RWPE2 (cell line): ENCODE measurements at regions not wholly inside any gene's neighbourhood (a gene's known extent, or its start where the extent isn't known, plus 50 kb on each side); places are given as distances from the start of the nearest gene placed in this dataset.

Experiments
- ATAC-seq: fragments of 200-7000 bp; cut with Tn5 transposase; 3 replicates; pipeline ENCODE4 v1.9.1; 2021; ENCODE audit warnings: low read depth
- DNase-seq: peaks from one replicate; pipeline ENCODE4 v3.0.0-alpha.2; 2020; ENCODE audit warnings: low spot score
- H3K27ac ChIP-seq: fragments of 450-650 bp; 2 replicates; pipeline ENCODE4 v1.5.1; 2017; ENCODE audit warnings: mild to moderate bottlenecking; ENCODE audit not compliant: poor library complexity, severe bottlenecking
- H3K27me3 ChIP-seq: fragments of 250-450 bp; sonication (Bioruptor Pico); 2 replicates; pipeline ENCODE4 v1.5.1; 2021; ENCODE audit warnings: mild to moderate bottlenecking, moderate library complexity; ENCODE audit not compliant: insufficient read depth, poor library complexity, severe bottlenecking
- H3K36me3 ChIP-seq: fragments of 250-450 bp; sonication (Bioruptor Pico); 2 replicates; pipeline ENCODE4 v1.5.1; 2020; ENCODE audit warnings: low read depth, mild to moderate bottlenecking, moderate library complexity
- H3K4me1 ChIP-seq: fragments of 250-450 bp; sonication (Bioruptor Pico); 2 replicates; pipeline ENCODE4 v1.5.1; 2021; ENCODE audit warnings: mild to moderate bottlenecking, moderate library complexity; ENCODE audit not compliant: insufficient read depth, poor library complexity, severe bottlenecking
- H3K4me3 ChIP-seq: fragments of 250-450 bp; sonication (Bioruptor Pico); 2 replicates; pipeline ENCODE4 v1.5.1; 2021; ENCODE audit warnings: mild to moderate bottlenecking, moderate library complexity; ENCODE audit not compliant: severe bottlenecking
- H3K9me3 ChIP-seq: fragments of 250-450 bp; sonication (Bioruptor Pico); 2 replicates; pipeline ENCODE4 v1.5.1; 2021; ENCODE audit warnings: mild to moderate bottlenecking, moderate library complexity; ENCODE audit not compliant: severe bottlenecking
- TF ChIP-seq, protein P1 (sequence below): fragments of 450-650 bp; IDR thresholded peaks from one replicate; pipeline ENCODE4 v1.5.1; 2017; ENCODE audit warnings: mild to moderate bottlenecking, moderate library complexity; ENCODE audit not compliant: poor library complexity, severe bottlenecking

DNA sequence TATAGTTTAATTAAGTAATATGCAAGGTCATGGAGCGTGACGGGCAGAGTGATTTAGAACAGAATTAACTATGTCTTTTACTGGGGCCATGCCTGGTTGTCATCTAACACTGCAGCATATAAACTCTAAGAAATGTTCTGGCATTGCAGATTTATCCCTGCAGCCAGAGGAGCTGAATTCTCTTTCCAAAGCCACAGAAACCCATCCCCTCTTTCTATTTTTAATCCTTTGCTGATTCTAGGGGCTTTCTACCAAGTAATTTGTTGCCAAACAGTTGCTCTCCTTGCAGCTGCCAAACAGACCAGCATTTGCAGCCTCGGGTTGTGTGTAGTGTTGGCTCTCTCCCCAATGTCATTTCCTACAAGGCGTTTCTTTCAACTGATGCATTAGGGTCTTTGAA lies 243.2 kb upstream of the MON1B start:
- Histone ChIP-seq H3K4me3 (no peak overlapping the region), H3K36me3 (no peaks in the 10 kb centered on the region), H3K27me3 (no peaks in the 10 kb centered on the region), H3K9me3 (no peaks in the 10 kb centered on the region), H3K27ac (no peak overlapping the region), H3K4me1 (peaks cover 9% of the 10 kb centered on the region)
- ATAC-seq (no peak), DNase-seq (no peak)
- TF ChIP-seq, protein P1, sequence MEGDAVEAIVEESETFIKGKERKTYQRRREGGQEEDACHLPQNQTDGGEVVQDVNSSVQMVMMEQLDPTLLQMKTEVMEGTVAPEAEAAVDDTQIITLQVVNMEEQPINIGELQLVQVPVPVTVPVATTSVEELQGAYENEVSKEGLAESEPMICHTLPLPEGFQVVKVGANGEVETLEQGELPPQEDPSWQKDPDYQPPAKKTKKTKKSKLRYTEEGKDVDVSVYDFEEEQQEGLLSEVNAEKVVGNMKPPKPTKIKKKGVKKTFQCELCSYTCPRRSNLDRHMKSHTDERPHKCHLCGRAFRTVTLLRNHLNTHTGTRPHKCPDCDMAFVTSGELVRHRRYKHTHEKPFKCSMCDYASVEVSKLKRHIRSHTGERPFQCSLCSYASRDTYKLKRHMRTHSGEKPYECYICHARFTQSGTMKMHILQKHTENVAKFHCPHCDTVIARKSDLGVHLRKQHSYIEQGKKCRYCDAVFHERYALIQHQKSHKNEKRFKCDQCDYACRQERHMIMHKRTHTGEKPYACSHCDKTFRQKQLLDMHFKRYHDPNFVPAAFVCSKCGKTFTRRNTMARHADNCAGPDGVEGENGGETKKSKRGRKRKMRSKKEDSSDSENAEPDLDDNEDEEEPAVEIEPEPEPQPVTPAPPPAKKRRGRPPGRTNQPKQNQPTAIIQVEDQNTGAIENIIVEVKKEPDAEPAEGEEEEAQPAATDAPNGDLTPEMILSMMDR, result no peak

DNA sequence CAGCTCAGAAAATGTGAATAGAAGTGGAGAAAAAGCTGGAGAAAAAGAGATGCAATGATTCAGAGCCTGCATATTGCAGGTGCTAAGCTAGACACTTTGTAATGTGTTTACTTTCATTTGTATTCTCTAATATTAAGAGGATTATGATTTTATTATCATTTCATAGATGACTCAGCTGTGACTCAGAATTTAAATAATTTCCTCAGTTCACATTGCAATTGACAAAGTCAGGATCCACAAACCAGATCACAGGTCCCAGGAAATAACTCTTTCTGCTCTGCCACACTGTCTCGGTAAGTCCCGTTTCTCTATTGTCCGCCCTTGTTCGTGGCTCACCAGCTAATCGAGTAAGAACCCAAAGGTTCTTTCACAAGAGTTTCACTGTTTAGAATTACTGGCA lies 235.4 kb upstream of the MON1B start:
- Histone ChIP-seq H3K4me1 (peaks cover 8% of the 10 kb centered on the region), H3K4me3 (no peak overlapping the region), H3K27ac (peak overlapping the region; percentile 16), H3K9me3 (no peaks in the 10 kb centered on the region), H3K36me3 (no peaks in the 10 kb centered on the region), H3K27me3 (no peaks in the 10 kb centered on the region)
- DNase-seq (no peak), ATAC-seq (peak; percentile 92)
- TF ChIP-seq, protein P1, result no peak

DNA sequence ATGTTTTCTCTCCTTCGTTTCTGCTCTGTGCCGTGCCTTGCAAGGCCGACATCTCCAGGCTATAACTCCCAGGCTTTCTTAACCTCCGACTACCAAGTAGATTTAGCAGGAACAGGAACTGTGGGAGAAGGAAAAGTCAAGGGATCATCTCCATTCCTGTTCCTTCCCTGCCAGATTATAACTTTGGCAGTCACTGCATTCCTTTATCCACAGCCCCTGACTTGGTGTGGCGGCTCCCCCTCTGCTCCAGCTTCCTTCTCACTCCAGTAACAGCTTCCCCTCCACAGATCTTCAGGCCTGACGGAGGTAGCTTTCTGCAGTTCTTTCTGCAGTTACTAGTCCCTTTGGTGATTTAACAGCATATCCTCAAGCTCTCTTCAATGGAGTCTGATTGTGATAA lies 234.6 kb upstream of the MON1B start:
- ATAC-seq, result no peak
- no peaks in the 10 kb centered on the region for H3K9me3 ChIP-seq
- TF ChIP-seq, protein P1, result no peak

DNA sequence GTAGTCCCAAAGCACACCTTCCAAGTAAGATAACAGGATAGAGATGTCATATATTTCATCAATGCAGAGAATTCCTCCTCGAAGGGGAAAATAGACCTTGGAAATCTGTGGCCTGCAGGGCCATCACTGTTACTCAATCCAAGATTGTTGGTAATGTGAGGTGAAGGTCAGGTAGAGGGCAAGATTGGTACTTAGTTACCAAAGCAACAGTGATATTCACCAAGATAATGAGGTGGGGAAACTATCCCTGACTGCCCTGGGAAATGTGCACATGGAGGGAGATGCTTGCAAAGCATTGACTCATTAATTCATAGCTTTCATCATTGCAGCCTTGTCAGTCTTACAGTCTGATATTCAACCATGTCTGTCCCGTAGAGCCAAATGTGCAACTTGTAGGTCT lies 234.1 kb upstream of the MON1B start:
- H3K4me1 ChIP-seq, result peaks cover 8% of the 10 kb centered on the region
- ATAC-seq (no peak), DNase-seq (no peak)
- H3K27me3 ChIP-seq, result no peaks in the 10 kb centered on the region
- no peaks in the 10 kb centered on the region for H3K9me3 ChIP-seq
- H3K4me3 ChIP-seq, result no peak overlapping the region
- H3K36me3 ChIP-seq, result no peaks in the 10 kb centered on the region
- H3K27ac ChIP-seq, result no peak overlapping the region
- TF ChIP-seq, protein P1, result no peak

More for the DNA sequence above, 234.6 kb upstream of the MON1B start:
- Histone ChIP-seq H3K4me3 (no peak overlapping the region), H3K27ac (no peak overlapping the region), H3K36me3 (no peaks in the 10 kb centered on the region), H3K4me1 (peaks cover 8% of the 10 kb centered on the region), H3K27me3 (no peaks in the 10 kb centered on the region)
- DNase-seq, result no peak

DNA sequence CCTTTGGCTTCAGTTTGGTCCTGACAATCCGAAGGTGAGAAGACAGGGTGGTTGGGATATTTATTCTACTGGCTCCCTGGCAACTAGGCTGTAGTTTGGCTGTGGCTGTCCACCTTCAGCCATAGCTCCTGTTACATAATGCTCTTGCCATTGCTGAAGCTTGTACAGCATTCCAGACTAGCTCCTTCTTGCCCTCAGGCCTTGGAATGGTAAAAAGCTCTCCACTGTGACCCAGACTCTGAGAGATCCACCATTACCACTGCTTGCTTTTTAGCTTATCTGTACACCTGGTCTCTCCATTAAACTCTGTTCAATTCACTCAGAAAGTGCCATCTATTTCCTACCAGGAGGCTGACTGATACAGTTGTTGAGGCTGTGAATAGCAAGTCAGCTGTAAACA lies 231.8 kb upstream of the MON1B start:
- Histone ChIP-seq H3K36me3 (no peaks in the 10 kb centered on the region), H3K4me3 (no peak overlapping the region), H3K27ac (no peak overlapping the region), H3K9me3 (no peaks in the 10 kb centered on the region), H3K27me3 (peaks cover 3% of the 10 kb centered on the region), H3K4me1 (peaks cover 8% of the 10 kb centered on the region)
- TF ChIP-seq, protein P1, result no peak
- DNase-seq, result no peak
- ATAC-seq, result peak; percentile 14; the same call in 1 of the 3 replicates
